HL-60 (cell line): ENCODE measurements at regions not wholly inside any gene's neighbourhood (a gene's known extent, or its start where the extent isn't known, plus 50 kb on each side); places are given as distances from the start of the nearest gene placed in this dataset.

Source experiments
- DNase-seq, 2 experiments: peaks; one replicate each; pipeline ENCODE4 v3.0.0-alpha.2; 2010 to 2020; ENCODE audit warnings: low read depth in 1 of 2, low spot score in 1 of 2
- H3K27ac ChIP-seq: fragments of 250-450 bp; sonication (Bioruptor Pico); replicated peaks from 2 replicates; pipeline ENCODE4 v1.5.1; 2020; ENCODE audit warnings: mild to moderate bottlenecking, moderate library complexity
- H3K27me3 ChIP-seq: fragments of 250-450 bp; sonication (Bioruptor Pico); 2 replicates; pipeline ENCODE4 v1.5.1; 2021; ENCODE audit warnings: mild to moderate bottlenecking, moderate library complexity; ENCODE audit not compliant: insufficient read depth, poor library complexity, severe bottlenecking
- H3K4me3 ChIP-seq: replicated peaks from 2 replicates; pipeline ENCODE4 v1.5.1; 2011; ENCODE audit warnings: mild to moderate bottlenecking, control low read depth, low read length; ENCODE audit not compliant: insufficient read depth
- CTCF ChIP-seq: IDR thresholded peaks from one replicate; pipeline ENCODE4 v1.5.1; 2011; ENCODE audit warnings: low read length, control low read depth, inconsistent platforms; ENCODE audit not compliant: insufficient read depth
- GABPA ChIP-seq: IDR thresholded peaks from 2 replicates; pipeline ENCODE4 v1.6.1; 2012; ENCODE audit warnings: low read depth
- POLR2AphosphoS5 ChIP-seq: IDR thresholded peaks from 2 replicates; pipeline ENCODE4 v1.6.1; 2012; ENCODE audit warnings: low read depth
- SPI1 ChIP-seq: IDR thresholded peaks from 2 replicates; pipeline ENCODE4 v1.6.1; 2012; ENCODE audit warnings: low read depth, mild to moderate bottlenecking, borderline replicate concordance
- TF ChIP-seq, protein P1 (sequence below): IDR thresholded peaks from 2 replicates; pipeline ENCODE4 v1.6.1; 2012; ENCODE audit warnings: low read depth; ENCODE audit not compliant: insufficient replicate concordance

DNA sequence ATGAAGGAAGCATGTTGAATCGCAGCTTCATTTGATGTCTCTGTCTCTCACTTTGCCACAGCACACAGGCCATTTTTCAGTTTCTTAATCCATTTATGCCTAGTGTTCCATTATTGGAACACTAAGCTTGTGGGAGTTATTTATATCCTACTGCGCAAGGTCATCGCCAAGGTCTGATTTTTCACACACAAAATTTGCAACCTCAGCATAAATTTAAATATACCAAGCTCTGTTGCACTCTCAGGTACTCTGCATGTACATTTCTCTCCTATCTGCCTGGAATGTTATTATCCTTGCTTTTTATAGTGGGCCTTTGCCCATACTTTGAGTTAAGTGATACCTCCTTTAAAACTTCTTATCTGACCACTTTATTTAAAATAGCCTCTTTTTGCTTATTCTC is 519.2 kb upstream of the TOM1L1 start:
- TF ChIP-seq, protein P1, sequence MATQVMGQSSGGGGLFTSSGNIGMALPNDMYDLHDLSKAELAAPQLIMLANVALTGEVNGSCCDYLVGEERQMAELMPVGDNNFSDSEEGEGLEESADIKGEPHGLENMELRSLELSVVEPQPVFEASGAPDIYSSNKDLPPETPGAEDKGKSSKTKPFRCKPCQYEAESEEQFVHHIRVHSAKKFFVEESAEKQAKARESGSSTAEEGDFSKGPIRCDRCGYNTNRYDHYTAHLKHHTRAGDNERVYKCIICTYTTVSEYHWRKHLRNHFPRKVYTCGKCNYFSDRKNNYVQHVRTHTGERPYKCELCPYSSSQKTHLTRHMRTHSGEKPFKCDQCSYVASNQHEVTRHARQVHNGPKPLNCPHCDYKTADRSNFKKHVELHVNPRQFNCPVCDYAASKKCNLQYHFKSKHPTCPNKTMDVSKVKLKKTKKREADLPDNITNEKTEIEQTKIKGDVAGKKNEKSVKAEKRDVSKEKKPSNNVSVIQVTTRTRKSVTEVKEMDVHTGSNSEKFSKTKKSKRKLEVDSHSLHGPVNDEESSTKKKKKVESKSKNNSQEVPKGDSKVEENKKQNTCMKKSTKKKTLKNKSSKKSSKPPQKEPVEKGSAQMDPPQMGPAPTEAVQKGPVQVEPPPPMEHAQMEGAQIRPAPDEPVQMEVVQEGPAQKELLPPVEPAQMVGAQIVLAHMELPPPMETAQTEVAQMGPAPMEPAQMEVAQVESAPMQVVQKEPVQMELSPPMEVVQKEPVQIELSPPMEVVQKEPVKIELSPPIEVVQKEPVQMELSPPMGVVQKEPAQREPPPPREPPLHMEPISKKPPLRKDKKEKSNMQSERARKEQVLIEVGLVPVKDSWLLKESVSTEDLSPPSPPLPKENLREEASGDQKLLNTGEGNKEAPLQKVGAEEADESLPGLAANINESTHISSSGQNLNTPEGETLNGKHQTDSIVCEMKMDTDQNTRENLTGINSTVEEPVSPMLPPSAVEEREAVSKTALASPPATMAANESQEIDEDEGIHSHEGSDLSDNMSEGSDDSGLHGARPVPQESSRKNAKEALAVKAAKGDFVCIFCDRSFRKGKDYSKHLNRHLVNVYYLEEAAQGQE = no peak
- TF ChIP-seq POLR2AphosphoS5 (no peak), SPI1 (no peak), GABPA (no peak)
- H3K27ac ChIP-seq = no peak overlapping the region
- no peaks in the 10 kb centered on the region for H3K27me3 ChIP-seq
- DNase-seq = no peak
- H3K4me3 ChIP-seq = no peak overlapping the region

GRCh38 chr17:54404259-54404658 is 496.4 kb upstream of the TOM1L1 start:
- Histone ChIP-seq H3K27me3 (no peaks in the 10 kb centered on the region), H3K27ac (no peak overlapping the region), H3K4me3 (no peak overlapping the region)
- DNase-seq = no peak
- TF ChIP-seq, protein P1 = no peak
- TF ChIP-seq CTCF = no peak
- TF ChIP-seq POLR2AphosphoS5 = no peak
- no peak for TF ChIP-seq GABPA
- TF ChIP-seq SPI1 = no peak

DNA sequence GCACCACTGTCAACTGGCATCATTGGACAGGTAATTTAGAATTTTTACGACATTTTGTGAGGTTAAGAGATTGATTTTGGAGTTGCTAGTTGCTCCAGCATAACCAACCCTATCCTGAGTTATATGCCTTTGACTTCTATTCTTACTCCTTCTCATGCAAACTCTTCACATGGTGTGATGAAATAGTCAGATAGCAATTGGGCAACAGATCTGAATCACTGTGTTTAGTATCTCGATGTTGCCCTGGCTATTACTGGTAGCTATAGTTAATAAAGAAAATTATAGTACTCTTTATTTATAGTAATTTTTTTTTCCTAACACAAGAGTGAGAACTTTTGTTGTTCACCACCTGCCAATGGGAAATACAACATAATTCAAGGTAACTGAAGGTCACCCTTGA is 494.8 kb upstream of the TOM1L1 start:
- no peak for TF ChIP-seq POLR2AphosphoS5
- TF ChIP-seq, protein P1 = no peak

GRCh38 chr17:54408731-54409130 is 491.9 kb upstream of the TOM1L1 start:
- no peak overlapping the region for H3K4me3 ChIP-seq
- TF ChIP-seq GABPA = no peak
- TF ChIP-seq, protein P1 = no peak
- no peak for TF ChIP-seq CTCF
- no peak for TF ChIP-seq SPI1
- TF ChIP-seq POLR2AphosphoS5 = no peak
- H3K27ac ChIP-seq = no peak overlapping the region
- no peaks in the 10 kb centered on the region for H3K27me3 ChIP-seq
- no peak for DNase-seq

More for the DNA sequence above, 494.8 kb upstream of the TOM1L1 start:
- Histone ChIP-seq H3K27ac (no peak overlapping the region), H3K27me3 (no peaks in the 10 kb centered on the region), H3K4me3 (no peak overlapping the region)
- DNase-seq = no peak
